ENCODE measurements at regions not wholly inside any gene's neighbourhood (a gene's known extent, or its start where the extent isn't known, plus 50 kb on each side); places are given as distances from the start of the nearest gene placed in this dataset.
A peak's percentile ranks its signal among the peaks of the same experiment; 100 is the strongest.

DNA sequence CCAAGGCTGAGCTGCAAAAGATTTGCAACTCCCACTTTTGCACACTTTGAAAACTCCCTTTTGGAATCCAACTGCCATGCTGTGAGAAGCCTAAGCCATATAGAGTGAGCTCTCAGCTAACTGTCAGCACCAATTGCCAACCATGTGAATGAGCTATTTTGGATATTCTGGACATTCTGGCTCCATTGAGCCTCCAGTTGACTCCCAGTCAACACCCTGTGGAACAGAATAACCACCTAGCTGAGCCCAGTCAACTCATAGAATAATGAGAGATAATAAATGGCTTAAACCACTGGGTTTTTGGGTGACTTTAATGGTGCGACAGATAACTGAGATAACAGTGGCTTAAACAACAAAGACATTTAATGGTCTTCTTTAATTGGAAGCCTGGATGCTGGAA lies 210.1 kb downstream of the SUDS3 start:
- intact Hi-C loops (cut with micrococcal nuclease; ENCODE audit: unreplicated experiment) (no loop called here), in situ Hi-C loops (cut with HindIII; ENCODE audit: extremely low pct_ligation_motif_present, low pct_unique_long_range_greater_than_20kb) (no loop called here)
- no TSS peak for BruUV-seq (replicated peaks)
- WGBS (ENCODE audit: low lambda C conversion rate): 0% methylated on average over 1 of the region's 1 CpG
- Histone ChIP-seq H2AFZ (ENCODE audit: low read length) (no peak overlapping the region), H3K27me3 (ENCODE audit: control insufficient read depth in 1 of 2, insufficient read depth in 2 of 2, low read length in 2 of 2) (no peaks in the 10 kb centered on the region; a peak in 1 of 5 replicates), H3K4me3 (replicated peaks in 1 of 3; ENCODE audit: insufficient read depth in 1 of 3, low read depth in 2 of 3, low read length in 3 of 3) (no peak overlapping the region), H3K9ac (ENCODE audit: insufficient read depth, low read depth, low read length) (no peak overlapping the region), H3K4me1 (ENCODE audit: insufficient read depth, low read length) (no peaks in the 10 kb centered on the region), H3K27ac (ENCODE audit: extremely low read length, insufficient read depth, low read length) (no peak overlapping the region), H3K4me2 (ENCODE audit: low read depth, low read length) (no peak overlapping the region), H3K79me2 (ENCODE audit: insufficient read depth, low read length) (no peaks in the 10 kb centered on the region), H3K9me3 (ENCODE audit: low read length) (no peaks in the 10 kb centered on the region), H4K20me1 (ENCODE audit: insufficient read depth, low read length) (no peaks in the 10 kb centered on the region), H3K36me3 (replicated peaks in 1 of 2; ENCODE audit: control insufficient read depth in 1 of 2, insufficient read depth in 2 of 2, low read length in 2 of 2) (no peaks in the 10 kb centered on the region)
- no peak for FAIRE-seq
- CTCF ChIA-PET (ENCODE audit: low intra/inter-chr PET ratio, low total read pairs): no interaction called here
- POLR2A ChIA-PET: no interaction called here
- ATAC-seq: no peak
- no peak for DNase-seq (ENCODE audit: low spot score)
- TF ChIP-seq ZNF331 (CRISPR knock-in tag; IDR thresholded peaks at IDR 0.05) (peak; percentile 79), NFE2L1 (CRISPR knock-in tag; IDR thresholded peaks at IDR 0.05; ENCODE audit: borderline replicate concordance) (no peak)

DNA sequence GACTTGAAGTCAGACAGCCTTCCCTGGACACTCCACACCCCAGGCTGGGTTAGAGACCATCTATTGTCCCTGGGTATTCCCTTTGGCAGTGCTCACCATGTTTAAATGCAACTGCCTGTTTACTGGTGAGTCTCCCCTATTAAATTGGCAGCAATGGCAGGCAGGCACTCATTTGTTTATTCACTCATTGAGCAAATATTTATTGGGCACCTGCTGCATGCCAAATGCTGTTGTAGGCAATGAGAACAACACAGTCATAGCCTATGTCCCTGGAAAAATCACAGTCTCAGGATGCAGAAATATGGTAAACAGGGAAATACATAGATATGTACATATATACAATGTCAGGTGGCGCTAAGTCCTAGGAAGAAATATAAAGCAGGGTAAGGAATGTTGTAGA lies 212.8 kb downstream of the SUDS3 start:
- no TSS peak for BruUV-seq (replicated peaks)
- Histone ChIP-seq H3K4me3 (replicated peaks in 1 of 3; ENCODE audit: insufficient read depth in 1 of 3, low read depth in 2 of 3, low read length in 3 of 3) (no peak overlapping the region), H3K9me3 (ENCODE audit: low read length) (no peaks in the 10 kb centered on the region), H3K9ac (ENCODE audit: insufficient read depth, low read depth, low read length) (no peak overlapping the region), H3K4me2 (ENCODE audit: low read depth, low read length) (no peak overlapping the region), H3K27ac (ENCODE audit: extremely low read length, insufficient read depth, low read length) (no peak overlapping the region), H2AFZ (ENCODE audit: low read length) (no peak overlapping the region), H3K27me3 (ENCODE audit: control insufficient read depth in 1 of 2, insufficient read depth in 2 of 2, low read length in 2 of 2) (no peaks in the 10 kb centered on the region; a peak in 2 of 5 replicates), H4K20me1 (ENCODE audit: insufficient read depth, low read length) (no peaks in the 10 kb centered on the region), H3K4me1 (ENCODE audit: insufficient read depth, low read length) (no peaks in the 10 kb centered on the region), H3K36me3 (replicated peaks in 1 of 2; ENCODE audit: control insufficient read depth in 1 of 2, insufficient read depth in 2 of 2, low read length in 2 of 2) (no peaks in the 10 kb centered on the region), H3K79me2 (ENCODE audit: insufficient read depth, low read length) (no peaks in the 10 kb centered on the region)
- WGBS (ENCODE audit: low lambda C conversion rate): 35% methylated on average over 1 of the region's 1 CpG
- FAIRE-seq (no peak), ATAC-seq (no peak), DNase-seq (ENCODE audit: low spot score) (no peak)
- ChIA-PET POLR2A (no interaction called here), CTCF (ENCODE audit: low intra/inter-chr PET ratio, low total read pairs) (no interaction called here)
- in situ Hi-C loops (cut with HindIII; ENCODE audit: extremely low pct_ligation_motif_present, low pct_unique_long_range_greater_than_20kb): no loop called here
- intact Hi-C loops (cut with micrococcal nuclease; ENCODE audit: unreplicated experiment): no loop called here
- TF ChIP-seq SUZ12 (IDR thresholded peaks at IDR 0.05; ENCODE audit: low read depth, low read length) (no peak), ZNF773 (CRISPR knock-in tag; IDR thresholded peaks at IDR 0.05; ENCODE audit: borderline replicate concordance) (no peak), ZNF577 (CRISPR knock-in tag; IDR thresholded peaks at IDR 0.05; ENCODE audit: borderline replicate concordance, low read depth) (no peak), FOXM1 (CRISPR knock-in tag; IDR thresholded peaks at IDR 0.05) (no peak), JUN (CRISPR knock-in tag; IDR thresholded peaks at IDR 0.05) (no peak), HMGA1 (CRISPR knock-in tag; conservative IDR thresholded peaks at IDR 0.05) (no peak), SRSF1 (optimal IDR thresholded peaks at IDR 0.05; ENCODE audit: low read depth, low read length) (no peak), FOSL1 (CRISPR knock-in tag; IDR thresholded peaks at IDR 0.05; ENCODE audit: borderline replicate concordance) (no peak), ARID2 (CRISPR knock-in tag; IDR thresholded peaks at IDR 0.05; ENCODE audit: borderline replicate concordance) (no peak), CHD2 (IDR thresholded peaks at IDR 0.05; ENCODE audit: low read depth, low read length) (no peak)
- TF ChIP-seq, protein P1, sequence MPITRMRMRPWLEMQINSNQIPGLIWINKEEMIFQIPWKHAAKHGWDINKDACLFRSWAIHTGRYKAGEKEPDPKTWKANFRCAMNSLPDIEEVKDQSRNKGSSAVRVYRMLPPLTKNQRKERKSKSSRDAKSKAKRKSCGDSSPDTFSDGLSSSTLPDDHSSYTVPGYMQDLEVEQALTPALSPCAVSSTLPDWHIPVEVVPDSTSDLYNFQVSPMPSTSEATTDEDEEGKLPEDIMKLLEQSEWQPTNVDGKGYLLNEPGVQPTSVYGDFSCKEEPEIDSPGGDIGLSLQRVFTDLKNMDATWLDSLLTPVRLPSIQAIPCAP (CRISPR knock-in tag; IDR thresholded peaks at IDR 0.05; ENCODE audit: low read depth): no peak
- TF ChIP-seq, protein P2, sequence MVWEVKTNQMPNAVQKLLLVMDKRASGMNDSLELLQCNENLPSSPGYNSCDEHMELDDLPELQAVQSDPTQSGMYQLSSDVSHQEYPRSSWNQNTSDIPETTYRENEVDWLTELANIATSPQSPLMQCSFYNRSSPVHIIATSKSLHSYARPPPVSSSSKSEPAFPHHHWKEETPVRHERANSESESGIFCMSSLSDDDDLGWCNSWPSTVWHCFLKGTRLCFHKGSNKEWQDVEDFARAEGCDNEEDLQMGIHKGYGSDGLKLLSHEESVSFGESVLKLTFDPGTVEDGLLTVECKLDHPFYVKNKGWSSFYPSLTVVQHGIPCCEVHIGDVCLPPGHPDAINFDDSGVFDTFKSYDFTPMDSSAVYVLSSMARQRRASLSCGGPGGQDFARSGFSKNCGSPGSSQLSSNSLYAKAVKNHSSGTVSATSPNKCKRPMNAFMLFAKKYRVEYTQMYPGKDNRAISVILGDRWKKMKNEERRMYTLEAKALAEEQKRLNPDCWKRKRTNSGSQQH (CRISPR knock-in tag; IDR thresholded peaks at IDR 0.05; ENCODE audit: low read depth): no peak
- TF ChIP-seq, protein P3, sequence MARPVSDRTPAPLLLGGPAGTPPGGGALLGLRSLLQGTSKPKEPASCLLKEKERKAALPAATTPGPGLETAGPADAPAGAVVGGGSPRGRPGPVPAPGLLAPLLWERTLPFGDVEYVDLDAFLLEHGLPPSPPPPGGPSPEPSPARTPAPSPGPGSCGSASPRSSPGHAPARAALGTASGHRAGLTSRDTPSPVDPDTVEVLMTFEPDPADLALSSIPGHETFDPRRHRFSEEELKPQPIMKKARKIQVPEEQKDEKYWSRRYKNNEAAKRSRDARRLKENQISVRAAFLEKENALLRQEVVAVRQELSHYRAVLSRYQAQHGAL (CRISPR knock-in tag; IDR thresholded peaks at IDR 0.05; ENCODE audit: not compliant biosample characterization): no peak
- TF ChIP-seq, protein P4, sequence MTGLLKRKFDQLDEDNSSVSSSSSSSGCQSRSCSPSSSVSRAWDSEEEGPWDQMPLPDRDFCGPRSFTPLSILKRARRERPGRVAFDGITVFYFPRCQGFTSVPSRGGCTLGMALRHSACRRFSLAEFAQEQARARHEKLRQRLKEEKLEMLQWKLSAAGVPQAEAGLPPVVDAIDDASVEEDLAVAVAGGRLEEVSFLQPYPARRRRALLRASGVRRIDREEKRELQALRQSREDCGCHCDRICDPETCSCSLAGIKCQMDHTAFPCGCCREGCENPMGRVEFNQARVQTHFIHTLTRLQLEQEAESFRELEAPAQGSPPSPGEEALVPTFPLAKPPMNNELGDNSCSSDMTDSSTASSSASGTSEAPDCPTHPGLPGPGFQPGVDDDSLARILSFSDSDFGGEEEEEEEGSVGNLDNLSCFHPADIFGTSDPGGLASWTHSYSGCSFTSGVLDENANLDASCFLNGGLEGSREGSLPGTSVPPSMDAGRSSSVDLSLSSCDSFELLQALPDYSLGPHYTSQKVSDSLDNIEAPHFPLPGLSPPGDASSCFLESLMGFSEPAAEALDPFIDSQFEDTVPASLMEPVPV (CRISPR knock-in tag; IDR thresholded peaks at IDR 0.05): no peak
